Cardiac fibroblast (primary cell): ENCODE measurements at regions not wholly inside any gene's neighbourhood (a gene's known extent, or its start where the extent isn't known, plus 50 kb on each side); places are given as distances from the start of the nearest gene placed in this dataset.

Experiments used
- DNase-seq, 2 donors: peaks; one replicate each; pipeline versions ENCODE4 v3.0.0 to v3.0.0-alpha.2; 2010; ENCODE audit warnings: low read depth in 2 of 2
- H3K4me3 ChIP-seq, 2 donors: replicated peaks in 1 of 2; 1 replicate in 1 of 2; 2 replicates in 1 of 2; pipeline ENCODE4 v1.5.1; 2011; ENCODE audit warnings: low read depth in 2 of 2, low read length in 2 of 2, mild to moderate bottlenecking in 2 of 2, moderate library complexity in 1 of 2
- TF ChIP-seq, protein P1 (sequence below): IDR thresholded peaks from one replicate; pipeline ENCODE4 v1.5.1; 2011; ENCODE audit warnings: low read depth, mild to moderate bottlenecking, low read length, inconsistent platforms

DNA sequence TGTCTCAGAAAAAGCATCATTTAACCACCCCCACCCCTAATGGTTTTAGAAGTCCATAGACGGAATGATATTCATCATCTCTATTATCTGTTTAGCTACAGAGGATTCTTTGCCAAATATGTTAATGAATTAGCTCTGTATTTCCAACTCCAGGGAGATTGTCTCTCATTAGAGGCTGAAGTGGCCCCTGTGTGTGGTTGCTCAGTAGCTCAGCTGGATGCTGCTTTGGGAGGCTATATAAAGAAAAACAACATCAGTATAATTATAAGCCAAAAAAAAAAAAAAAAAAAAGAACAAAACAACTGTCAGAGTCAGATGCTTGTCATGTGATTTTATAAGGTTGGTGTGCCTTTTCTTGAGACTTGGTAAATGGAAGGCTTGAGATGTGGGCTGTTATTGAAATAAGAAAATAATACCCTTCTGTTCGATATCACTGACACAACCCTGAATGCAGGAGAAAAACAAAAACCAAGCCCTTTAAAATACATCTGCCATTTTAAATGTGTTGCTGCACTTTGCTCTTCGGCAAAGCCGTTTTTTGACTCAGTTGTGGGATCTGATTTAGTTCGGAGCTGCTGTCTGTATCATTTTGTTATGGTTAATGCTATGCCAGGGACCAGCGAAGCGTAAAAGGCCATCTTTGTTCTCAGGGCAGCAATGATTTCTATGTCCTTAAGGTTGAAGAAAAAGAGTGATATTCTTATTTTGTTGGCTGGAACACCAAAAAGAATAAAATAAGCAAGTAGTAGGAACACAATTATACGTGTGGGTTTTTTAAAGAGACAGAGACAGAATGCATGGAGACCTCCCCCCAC, 422.6 kb downstream of the QKI start:
- no peak overlapping the region for H3K4me3 ChIP-seq
- TF ChIP-seq, protein P1, sequence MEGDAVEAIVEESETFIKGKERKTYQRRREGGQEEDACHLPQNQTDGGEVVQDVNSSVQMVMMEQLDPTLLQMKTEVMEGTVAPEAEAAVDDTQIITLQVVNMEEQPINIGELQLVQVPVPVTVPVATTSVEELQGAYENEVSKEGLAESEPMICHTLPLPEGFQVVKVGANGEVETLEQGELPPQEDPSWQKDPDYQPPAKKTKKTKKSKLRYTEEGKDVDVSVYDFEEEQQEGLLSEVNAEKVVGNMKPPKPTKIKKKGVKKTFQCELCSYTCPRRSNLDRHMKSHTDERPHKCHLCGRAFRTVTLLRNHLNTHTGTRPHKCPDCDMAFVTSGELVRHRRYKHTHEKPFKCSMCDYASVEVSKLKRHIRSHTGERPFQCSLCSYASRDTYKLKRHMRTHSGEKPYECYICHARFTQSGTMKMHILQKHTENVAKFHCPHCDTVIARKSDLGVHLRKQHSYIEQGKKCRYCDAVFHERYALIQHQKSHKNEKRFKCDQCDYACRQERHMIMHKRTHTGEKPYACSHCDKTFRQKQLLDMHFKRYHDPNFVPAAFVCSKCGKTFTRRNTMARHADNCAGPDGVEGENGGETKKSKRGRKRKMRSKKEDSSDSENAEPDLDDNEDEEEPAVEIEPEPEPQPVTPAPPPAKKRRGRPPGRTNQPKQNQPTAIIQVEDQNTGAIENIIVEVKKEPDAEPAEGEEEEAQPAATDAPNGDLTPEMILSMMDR: no peak
- DNase-seq: no peak

- TF ChIP-seq, protein P1: no peak
- no peak for DNase-seq
- no peak overlapping the region for H3K4me3 ChIP-seq
These were observed 421.1 kb downstream of the QKI start for GRCh38 chr6:163835439-163836171.

GRCh38 chr6:163834226-163834970, 419.9 kb downstream of the QKI start:
- no peak overlapping the region for H3K4me3 ChIP-seq
- DNase-seq: no peak
- TF ChIP-seq, protein P1: no peak

GRCh38 chr6:163831736-163832135, 417.2 kb downstream of the QKI start:
- no peak overlapping the region for H3K4me3 ChIP-seq
- no peak for DNase-seq
- TF ChIP-seq, protein P1: no peak

- TF ChIP-seq, protein P1: no peak
- H3K4me3 ChIP-seq: no peak overlapping the region
- DNase-seq: no peak
These were observed 416.1 kb downstream of the QKI start for GRCh38 chr6:163830641-163831040.

DNA sequence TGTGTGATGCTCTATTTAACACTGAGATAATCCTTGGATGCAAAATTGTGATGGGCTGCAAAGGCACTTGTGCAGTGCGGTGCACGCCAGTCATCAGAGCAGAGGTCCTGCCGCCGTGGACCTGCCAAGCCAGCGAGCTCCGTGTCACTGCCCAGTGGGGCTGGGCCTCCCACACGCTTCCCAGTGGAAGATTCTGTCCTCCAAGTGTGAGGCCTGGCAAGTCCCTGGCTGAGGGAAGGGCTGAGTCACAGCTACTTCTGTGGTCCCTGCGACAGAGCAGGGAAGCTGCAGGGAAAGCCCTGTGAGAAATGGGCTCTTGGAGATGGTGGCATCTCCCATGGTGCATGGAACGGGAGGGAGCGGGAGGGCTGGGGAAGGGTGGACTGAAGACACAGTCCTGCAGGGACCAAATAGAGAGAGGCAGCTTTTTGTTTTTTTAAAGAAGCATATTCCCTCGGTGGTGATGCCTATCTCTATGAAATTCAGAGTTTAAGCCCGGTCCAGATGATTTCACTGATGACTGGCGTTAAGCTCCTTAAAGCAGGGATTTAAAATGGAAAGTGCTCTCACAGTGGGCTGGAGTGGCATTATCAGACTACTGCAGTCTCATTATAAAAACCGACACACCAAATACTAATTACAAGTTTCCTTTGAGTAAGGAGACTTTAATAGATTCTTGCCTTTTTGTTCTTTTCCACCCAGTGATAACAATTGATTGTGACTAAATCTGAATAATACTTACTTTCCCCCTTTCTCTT, 413.7 kb downstream of the QKI start:
- TF ChIP-seq, protein P1: no peak
- DNase-seq: no peak
- H3K4me3 ChIP-seq: no peak overlapping the region
